CD4-positive, alpha-beta T cell (primary cell): ENCODE measurements at regions not wholly inside any gene's neighbourhood (a gene's known extent, or its start where the extent isn't known, plus 50 kb on each side); places are given as distances from the start of the nearest gene placed in this dataset.
A peak's percentile ranks its signal among the peaks of the same experiment; 100 is the strongest.

Source experiments
- ATAC-seq: fragments of 200-7000 bp; cut with Tn5 transposase; one replicate; pipeline ENCODE4 v1.10.0; 2022; ENCODE audit warnings: mild to moderate bottlenecking; ENCODE audit not compliant: poor library complexity
- CTCF ChIA-PET: fragments of 350-600 bp; sonication (Branson Sonifier 250); formaldehyde crosslinking; loops from one replicate; lab custom pipeline; 2021; ENCODE audit warnings: antibody characterized with exemption, inconsistent platforms; lab: Charles Lee
- POLR2A ChIA-PET: fragments of 350-600 bp; sonication (Branson Sonifier 250); formaldehyde crosslinking; loops from one replicate; lab custom pipeline; 2021; ENCODE audit warnings: antibody characterized with exemption, inconsistent platforms; lab: Charles Lee
- DNase-seq, 14 experiments: peaks; one replicate each; pipeline ENCODE4 v3.0.0-alpha.2; 2013 to 2020; ENCODE audit warnings: mixed read lengths in 2 of 14
- H3K27ac ChIP-seq, 2 donors: one replicate each; pipeline versions ENCODE4 v1.5.1 to v1.7.0; 2013; ENCODE audit warnings: low read length in 2 of 2, low read depth in 1 of 2, mild to moderate bottlenecking in 1 of 2
- H3K27me3 ChIP-seq, 2 experiments: 1 replicate in 1 of 2; 2 replicates in 1 of 2; pipeline versions ENCODE4 v1.6.1 to v1.7.0; 2013; ENCODE audit warnings: low read length in 2 of 2, control low read depth in 1 of 2, mild to moderate bottlenecking in 1 of 2, moderate library complexity in 1 of 2; ENCODE audit not compliant: insufficient read depth in 2 of 2, control insufficient read depth in 1 of 2
- H3K36me3 ChIP-seq: one replicate; pipeline ENCODE4 v1.6.1; 2013; ENCODE audit warnings: low read length, control low read depth; ENCODE audit not compliant: insufficient read depth
- H3K4me1 ChIP-seq: one replicate; pipeline ENCODE4 v1.6.1; 2013; ENCODE audit warnings: low read length, control low read depth; ENCODE audit not compliant: insufficient read depth
- H3K4me3 ChIP-seq: one replicate; pipeline ENCODE4 v1.5.1; 2013; ENCODE audit warnings: mild to moderate bottlenecking, low read length, moderate library complexity
- H3K9me3 ChIP-seq, 2 experiments: 1 replicate in 1 of 2; 2 replicates in 1 of 2; pipeline versions ENCODE4 v1.6.1 to v1.7.0; 2013; ENCODE audit warnings: low read length in 2 of 2, mild to moderate bottlenecking in 2 of 2, control low read depth in 1 of 2, moderate library complexity in 1 of 2; ENCODE audit not compliant: control insufficient read depth in 1 of 2, insufficient read depth in 1 of 2
- H3K27ac Mint-ChIP-seq: one replicate; pipeline ENCODE4 v1.8.0; 2020; ENCODE audit warnings: mixed read lengths
- H3K27me3 Mint-ChIP-seq: one replicate; pipeline ENCODE4 v1.8.0; 2021; ENCODE audit warnings: mixed read lengths
- H3K36me3 Mint-ChIP-seq: one replicate; pipeline ENCODE4 v1.8.0; 2021; ENCODE audit warnings: low read depth, mixed read lengths
- H3K4me1 Mint-ChIP-seq: one replicate; pipeline ENCODE4 v1.8.0; 2021; ENCODE audit warnings: low read depth, mixed read lengths
- H3K4me3 Mint-ChIP-seq: one replicate; pipeline ENCODE4 v1.8.0; 2020; ENCODE audit warnings: mild to moderate bottlenecking, mixed read lengths
- H3K9me3 Mint-ChIP-seq: one replicate; pipeline ENCODE4 v1.8.0; 2020; ENCODE audit warnings: mixed read lengths
- intact Hi-C, 2 experiments: fragments of 100-400 bp; cut with DNase I in 1 of 2; cut with micrococcal nuclease in 1 of 2; formaldehyde crosslinking; loops; one replicate each; pipeline versions ENCODE4 v1.15.1 to v1.9.0; 2023 to 2025; cut with DNase I, micrococcal nuclease
- TF ChIP-seq, protein P1 (sequence below): fragments of 200-600 bp; IDR thresholded peaks from one replicate; pipeline ENCODE4 v1.8.0; 2022; ENCODE audit warnings: antibody characterized with exemption, mild to moderate bottlenecking

DNA sequence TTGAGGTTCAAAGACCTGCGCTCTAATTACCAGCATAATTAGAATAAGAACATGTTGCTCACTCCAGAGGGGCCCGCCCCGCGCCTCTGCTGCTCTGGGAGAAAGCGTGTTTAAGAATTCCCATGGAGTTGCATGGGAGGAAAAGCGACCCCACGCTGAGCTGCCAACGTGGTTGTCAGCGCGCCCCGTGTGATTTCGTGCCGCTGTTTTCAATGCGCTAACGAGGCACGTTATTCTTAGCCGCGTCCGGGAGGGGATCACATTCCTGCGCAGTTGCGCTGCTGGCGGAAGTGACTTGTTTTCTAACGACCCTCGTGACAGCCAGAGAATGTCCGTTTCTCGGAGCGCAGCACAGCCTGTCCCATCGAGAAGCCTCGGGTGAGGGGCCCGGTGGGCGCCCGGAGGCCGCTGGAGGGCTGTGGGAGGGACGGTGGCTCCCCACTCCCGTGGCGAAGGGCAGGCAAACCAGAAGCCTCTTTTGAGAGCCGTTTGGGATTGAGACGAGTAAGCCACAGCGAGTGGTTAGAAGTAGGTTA lies 173.8 kb upstream of the SOX1 start:
- intact Hi-C loops = no loop called here
- no peaks in the 10 kb centered on the region for H3K4me1 Mint-ChIP-seq
- DNase-seq (no peak), ATAC-seq (no peak)
- Histone ChIP-seq H3K36me3 (no peaks in the 10 kb centered on the region), H3K4me1 (no peaks in the 10 kb centered on the region), H3K27me3 (peaks cover 27 to 38% of the 10 kb centered on the region in 2 experiments), H3K27ac (no peak overlapping the region), H3K9me3 (peaks cover 13 to 26% of the 10 kb centered on the region in 2 experiments), H3K4me3 (no peak overlapping the region)
- no peaks in the 10 kb centered on the region for H3K9me3 Mint-ChIP-seq
- H3K36me3 Mint-ChIP-seq = no peaks in the 10 kb centered on the region
- ChIA-PET CTCF (no interaction called here), POLR2A (no interaction called here)
- peaks cover 64% of the 10 kb centered on the region for H3K27me3 Mint-ChIP-seq
- H3K4me3 Mint-ChIP-seq = no peak overlapping the region
- TF ChIP-seq, protein P1, sequence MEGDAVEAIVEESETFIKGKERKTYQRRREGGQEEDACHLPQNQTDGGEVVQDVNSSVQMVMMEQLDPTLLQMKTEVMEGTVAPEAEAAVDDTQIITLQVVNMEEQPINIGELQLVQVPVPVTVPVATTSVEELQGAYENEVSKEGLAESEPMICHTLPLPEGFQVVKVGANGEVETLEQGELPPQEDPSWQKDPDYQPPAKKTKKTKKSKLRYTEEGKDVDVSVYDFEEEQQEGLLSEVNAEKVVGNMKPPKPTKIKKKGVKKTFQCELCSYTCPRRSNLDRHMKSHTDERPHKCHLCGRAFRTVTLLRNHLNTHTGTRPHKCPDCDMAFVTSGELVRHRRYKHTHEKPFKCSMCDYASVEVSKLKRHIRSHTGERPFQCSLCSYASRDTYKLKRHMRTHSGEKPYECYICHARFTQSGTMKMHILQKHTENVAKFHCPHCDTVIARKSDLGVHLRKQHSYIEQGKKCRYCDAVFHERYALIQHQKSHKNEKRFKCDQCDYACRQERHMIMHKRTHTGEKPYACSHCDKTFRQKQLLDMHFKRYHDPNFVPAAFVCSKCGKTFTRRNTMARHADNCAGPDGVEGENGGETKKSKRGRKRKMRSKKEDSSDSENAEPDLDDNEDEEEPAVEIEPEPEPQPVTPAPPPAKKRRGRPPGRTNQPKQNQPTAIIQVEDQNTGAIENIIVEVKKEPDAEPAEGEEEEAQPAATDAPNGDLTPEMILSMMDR = no peak
- no peak overlapping the region for H3K27ac Mint-ChIP-seq

DNA sequence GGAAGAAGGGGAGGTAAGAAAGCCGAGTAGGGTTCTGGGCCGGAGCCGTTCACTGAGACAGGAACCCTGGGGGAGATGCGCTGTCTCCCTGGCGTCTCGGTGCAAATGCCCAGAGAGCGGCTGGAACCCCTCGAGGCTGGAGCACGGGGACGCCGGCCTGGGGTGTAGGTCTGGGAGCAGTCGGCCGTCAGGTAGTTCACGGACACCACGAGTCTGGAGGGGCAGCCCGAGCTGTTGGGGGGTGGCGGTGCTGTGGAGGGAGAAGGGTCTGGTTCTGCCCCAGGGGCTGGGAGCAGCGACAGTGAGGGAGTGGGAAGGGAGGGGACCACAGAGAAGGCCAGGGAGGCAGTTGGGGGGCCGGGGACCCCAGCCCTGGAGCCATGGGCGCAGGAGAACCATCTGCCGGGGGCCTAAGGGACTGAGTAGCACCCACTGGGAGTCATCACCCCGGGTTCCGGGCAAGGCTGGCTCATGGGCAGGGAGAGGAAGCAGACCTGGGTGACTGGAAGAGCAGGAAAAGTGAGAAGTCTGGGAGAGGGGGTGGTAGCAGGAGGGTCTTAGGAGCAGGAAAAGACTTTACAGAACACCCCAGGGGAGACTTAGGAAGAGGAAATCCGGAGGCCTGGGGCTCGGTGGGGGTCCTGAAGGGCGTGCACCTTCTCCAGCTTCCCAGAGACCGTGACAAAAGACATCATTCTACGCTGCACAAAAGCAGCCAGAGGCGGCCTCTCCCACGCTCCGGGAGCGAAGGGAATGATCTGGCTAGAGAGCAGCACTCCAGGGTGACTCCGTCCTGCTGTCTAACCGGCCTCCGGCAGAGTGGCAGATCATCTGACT lies 173.1 kb upstream of the SOX1 start:
- Histone ChIP-seq H3K36me3 (no peaks in the 10 kb centered on the region), H3K9me3 (peaks cover 13 to 26% of the 10 kb centered on the region in 2 experiments), H3K27me3 (peaks cover 27 to 38% of the 10 kb centered on the region in 2 experiments), H3K4me1 (no peaks in the 10 kb centered on the region), H3K27ac (no peak overlapping the region), H3K4me3 (no peak overlapping the region)
- Mint-ChIP-seq H3K4me3 (no peak overlapping the region), H3K9me3 (no peaks in the 10 kb centered on the region), H3K27me3 (peaks cover 64% of the 10 kb centered on the region), H3K27ac (no peak overlapping the region), H3K36me3 (no peaks in the 10 kb centered on the region), H3K4me1 (no peaks in the 10 kb centered on the region)
- intact Hi-C loops = no loop called here
- ChIA-PET CTCF (no interaction called here), POLR2A (interaction anchor here (0.6 kb wide), 1 partner anchor 562 kb away, joined by 4 read pairs; no protein-coding TSS in a partner anchor)
- DNase-seq (no peak), ATAC-seq (no peak)
- TF ChIP-seq, protein P1 = no peak

DNA sequence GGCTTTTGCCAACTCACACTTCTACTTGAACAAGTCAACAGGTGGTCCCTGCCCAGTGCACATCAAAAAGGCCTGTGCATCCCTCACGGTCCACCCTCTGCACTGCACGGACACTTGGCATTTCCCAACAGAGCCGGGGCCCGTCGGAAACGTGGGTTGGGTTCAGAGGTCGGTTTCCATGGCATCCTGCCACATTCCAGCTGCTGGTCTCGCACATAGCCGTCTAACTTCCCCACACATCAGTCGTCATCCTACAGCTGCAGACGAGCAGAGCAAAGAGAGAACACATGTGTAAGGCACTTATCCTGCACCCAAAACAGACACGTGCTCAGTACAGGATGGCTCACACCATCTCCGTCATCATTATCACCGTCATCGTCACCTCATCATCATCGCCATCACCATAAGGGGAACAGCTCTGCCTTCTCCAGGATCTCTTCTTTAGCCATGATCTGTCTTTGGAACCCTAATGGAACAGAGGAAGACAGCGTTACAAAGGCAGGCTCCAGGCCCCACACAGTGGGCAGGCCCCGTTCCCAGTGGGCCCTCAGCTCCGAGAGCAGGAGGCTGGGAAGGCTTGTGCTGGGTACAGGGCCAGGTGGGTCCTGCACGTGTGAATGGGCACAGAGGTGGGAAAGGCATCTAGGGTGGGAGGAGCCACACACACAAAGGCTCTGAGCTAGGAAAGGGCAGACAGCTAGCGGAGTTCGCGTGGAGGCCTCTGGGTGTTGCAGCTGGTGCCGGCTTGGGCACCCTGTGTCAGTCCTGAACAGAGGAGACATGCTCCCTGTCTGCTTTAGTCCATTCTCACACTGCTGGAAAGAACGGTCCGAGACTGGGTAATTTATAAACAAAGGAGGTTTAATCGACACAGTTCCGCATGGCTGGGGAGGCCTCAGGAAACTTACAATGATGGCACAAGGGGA lies 170.8 kb upstream of the SOX1 start:
- no peak overlapping the region for H3K27ac ChIP-seq
- H3K9me3 ChIP-seq = peaks cover 11 to 36% of the 10 kb centered on the region in 2 experiments
- DNase-seq (peak in 1 of 14 experiments; percentile 2), ATAC-seq (no peak)
- no peaks in the 10 kb centered on the region for H3K9me3 Mint-ChIP-seq
- intact Hi-C loops = no loop called here
- POLR2A ChIA-PET = no interaction called here
- no peaks in the 10 kb centered on the region for H3K4me1 ChIP-seq
- no peak overlapping the region for H3K4me3 ChIP-seq
- H3K27me3 Mint-ChIP-seq = peaks cover 49% of the 10 kb centered on the region
- H3K27ac Mint-ChIP-seq = no peak overlapping the region
- H3K36me3 Mint-ChIP-seq = no peaks in the 10 kb centered on the region
- TF ChIP-seq, protein P1 = no peak
- H3K27me3 ChIP-seq = peaks cover 27 to 38% of the 10 kb centered on the region in 2 experiments
- no peaks in the 10 kb centered on the region for H3K4me1 Mint-ChIP-seq
- H3K36me3 ChIP-seq = no peaks in the 10 kb centered on the region
- no peak overlapping the region for H3K4me3 Mint-ChIP-seq
- CTCF ChIA-PET = no interaction called here
